HepG2 (cell line): ENCODE measurements at regions not wholly inside any gene's neighbourhood (a gene's known extent, or its start where the extent isn't known, plus 50 kb on each side); places are given as distances from the start of the nearest gene placed in this dataset.

Experiments
- ATAC-seq: fragments of 200-7000 bp; cut with Tn5 transposase; 3 replicates; pipeline ENCODE4 v1.9.1; 2020; ENCODE audit warnings: mild to moderate bottlenecking, moderate library complexity
- BruUV-seq: library from RNA; stranded (reverse); fragments of 400-500 nt; replicated peaks from 2 replicates; lab custom pipeline; 2021; lab: Mats Ljungman, UMichigan
- CTCF ChIA-PET: fragments of 300-600 bp; formaldehyde crosslinking; extraction: SDS; loops from one replicate; lab custom pipeline; 2021; ENCODE audit warnings: low total read pairs, inconsistent platforms, low intra/inter-chr PET ratio; lab: Yijun Ruan, JAX
- POLR2A ChIA-PET: fragments of 350-600 bp; sonication (Branson Sonifier 250); formaldehyde crosslinking; loops from one replicate; lab custom pipeline; 2020; ENCODE audit warnings: antibody characterized with exemption, inconsistent platforms; lab: Yijun Ruan, JAX
- DNase-seq: peaks from one replicate; pipeline ENCODE4 v3.0.0-alpha.2; 2015; ENCODE audit warnings: low spot score
- FAIRE-seq: peaks from 3 replicates; lab custom pipeline; 2011; peaks lifted over from hg19 to GRCh38; lab: Jason Lieb, UNC
- H2AFZ ChIP-seq: one replicate; pipeline ENCODE4 v1.6.1; 2011; ENCODE audit warnings: low read length, inconsistent platforms
- H3K27ac ChIP-seq: fragments of 300-600 bp; 3 replicates; pipeline ENCODE4 v1.8.0; 2011; ENCODE audit warnings: mixed run types, mild to moderate bottlenecking, mixed read lengths, low read length, inconsistent platforms; ENCODE audit not compliant: insufficient read depth; ENCODE audit errors: extremely low read length
- H3K27me3 ChIP-seq, 2 experiments: fragments of 200-600 bp in 1 of 2; 2 replicates in 1 of 2; 3 replicates in 1 of 2; pipeline versions ENCODE4 v1.6.0 to v1.8.0; 2011; ENCODE audit warnings: low read length in 2 of 2, mild to moderate bottlenecking in 2 of 2, moderate library complexity in 2 of 2, inconsistent platforms in 1 of 2; ENCODE audit not compliant: insufficient read depth in 2 of 2, control insufficient read depth in 1 of 2
- H3K36me3 ChIP-seq, 2 experiments: fragments of 200-600 bp in 1 of 2; replicated peaks in 1 of 2; 2 replicates in 1 of 2; 3 replicates in 1 of 2; pipeline versions ENCODE4 v1.5.1 to v1.8.0; 2011; ENCODE audit warnings: low read length in 2 of 2, inconsistent platforms in 1 of 2; ENCODE audit not compliant: insufficient read depth in 2 of 2, control insufficient read depth in 1 of 2
- H3K4me1 ChIP-seq: 2 replicates; pipeline ENCODE4 v1.5.1; 2012; ENCODE audit warnings: low read length, inconsistent platforms; ENCODE audit not compliant: insufficient read depth
- H3K4me2 ChIP-seq: 2 replicates; pipeline ENCODE4 v1.6.0; 2011; ENCODE audit warnings: low read depth, low read length, inconsistent platforms
- H3K4me3 ChIP-seq, 3 experiments: fragments of 200-600 bp in 1 of 3; sonication (generic), shearing (Covaris generic) in 1 of 3; replicated peaks in 1 of 3; 2 replicates each; pipeline ENCODE4 v1.5.1; 2011 to 2016; ENCODE audit warnings: low read length in 3 of 3, inconsistent platforms in 2 of 3, low read depth in 2 of 3, mild to moderate bottlenecking in 2 of 3, control low read depth in 1 of 3, mixed read lengths in 1 of 3; ENCODE audit not compliant: insufficient read depth in 1 of 3
- H3K79me2 ChIP-seq: one replicate; pipeline ENCODE4 v1.6.1; 2011; ENCODE audit warnings: low read length, inconsistent platforms; ENCODE audit not compliant: insufficient read depth
- H3K9ac ChIP-seq: 2 replicates; pipeline ENCODE4 v1.6.0; 2011; ENCODE audit warnings: mild to moderate bottlenecking, low read depth, low read length, inconsistent platforms; ENCODE audit not compliant: insufficient read depth
- H3K9me3 ChIP-seq: 2 replicates; pipeline ENCODE4 v1.5.1; 2012; ENCODE audit warnings: mild to moderate bottlenecking, low read length
- H4K20me1 ChIP-seq: 2 replicates; pipeline ENCODE4 v1.6.0; 2011; ENCODE audit warnings: inconsistent platforms, mild to moderate bottlenecking, low read length, moderate library complexity; ENCODE audit not compliant: insufficient read depth
- GPN1 ChIP-seq: sonication (generic); formaldehyde crosslinking; IDR thresholded peaks from 2 replicates; pipeline ENCODE4 v1.5.1; 2020; ENCODE audit warnings: missing genetic modification reagents, borderline replicate concordance
- PRDM10 ChIP-seq: sonication (generic); formaldehyde crosslinking; IDR thresholded peaks from 2 replicates; pipeline ENCODE4 v1.4.0; 2020; ENCODE audit warnings: low read depth, missing genetic modification reagents
- PTBP1 ChIP-seq: fragments of 200-400 bp; formaldehyde crosslinking; IDR thresholded peaks from 2 replicates; pipeline ENCODE4 v1.6.1; 2018; ENCODE audit warnings: low read length, low read depth; ENCODE audit not compliant: poor library complexity, severe bottlenecking
- ZNF274 ChIP-seq: sonication (generic); formaldehyde crosslinking; IDR thresholded peaks from 2 replicates; pipeline ENCODE4 v1.5.1; 2020; ENCODE audit warnings: mild to moderate bottlenecking, missing genetic modification reagents
- ZNF775 ChIP-seq: sonication (generic); formaldehyde crosslinking; IDR thresholded peaks from 2 replicates; pipeline ENCODE4 v1.4.0; 2020; ENCODE audit warnings: missing genetic modification reagents, mild to moderate bottlenecking, moderate library complexity, borderline replicate concordance
- WGBS: methylation state at CpG from one replicate; pipeline ENCODE4 v1.1.6; 2017; ENCODE audit warnings: low lambda C conversion rate; 5-methylcytosine and 5-hydroxymethylcytosine counted together
- in situ Hi-C: cut with HindIII; loops from 2 replicates; pipeline ENCODE4 v1.10.0; 2017; ENCODE audit warnings: low pct_unique_long_range_greater_than_20kb; ENCODE audit not compliant: extremely low pct_ligation_motif_present
- intact Hi-C: fragments of 100-400 bp; cut with micrococcal nuclease; formaldehyde crosslinking; loops from one replicate; pipeline ENCODE4 v1.10.0; 2022; ENCODE audit not compliant: unreplicated experiment

GRCh38 chr12:81017792-81018191 is 60.1 kb upstream of the ACSS3 start:
- ChIA-PET POLR2A (no interaction called here), CTCF (no interaction called here)
- H2AFZ ChIP-seq = no peak overlapping the region
- no TSS peak for BruUV-seq
- FAIRE-seq = no peak
- TF ChIP-seq PRDM10 (CRISPR knock-in tag) = no peak
- no peak for TF ChIP-seq ZNF274 (CRISPR knock-in tag)
- TF ChIP-seq GPN1 = no peak
- no peak for TF ChIP-seq PTBP1
- TF ChIP-seq ZNF775 (CRISPR knock-in tag) = no peak
- in situ Hi-C loops = no loop called here
- DNase-seq = no peak
- no peaks in the 10 kb centered on the region for H4K20me1 ChIP-seq
- no peaks in the 10 kb centered on the region for H3K36me3 ChIP-seq
- no peak overlapping the region for H3K4me3 ChIP-seq
- intact Hi-C loops = loop anchor here (5.0 kb wide), 1 partner anchor 60 kb away; the partner anchor contains the start of gene ACSS3
- H3K79me2 ChIP-seq = no peaks in the 10 kb centered on the region
- no peaks in the 10 kb centered on the region for H3K4me1 ChIP-seq
- H3K9me3 ChIP-seq = no peaks in the 10 kb centered on the region
- H3K9ac ChIP-seq = no peak overlapping the region
- H3K4me2 ChIP-seq = no peak overlapping the region
- no peaks in the 10 kb centered on the region for H3K27me3 ChIP-seq
- WGBS = 33% methylated on average over 3 of the region's 3 CpGs
- ATAC-seq = no peak
- no peak overlapping the region for H3K27ac ChIP-seq
